GM04503 (cell line): ENCODE measurements at regions not wholly inside any gene's neighbourhood (a gene's known extent, or its start where the extent isn't known, plus 50 kb on each side); places are given as distances from the start of the nearest gene placed in this dataset.

ENCODE experiments used
- DNase-seq: peaks from one replicate; pipeline ENCODE4 v3.0.0-alpha.2; 2012; ENCODE audit warnings: low read depth

GRCh38 chr11:8323161-8323935, 59.7 kb upstream of the LMO1 start:
- no peak for DNase-seq

- no peak for DNase-seq
These were observed 58.2 kb upstream of the LMO1 start for GRCh38 chr11:8321876-8322275.

- no peak for DNase-seq
These were observed 56.4 kb upstream of the LMO1 start for GRCh38 chr11:8320076-8320475.

- DNase-seq = no peak
These were observed 54.9 kb upstream of the LMO1 start for GRCh38 chr11:8318536-8318935.

GRCh38 chr11:8317159-8317558, 53.5 kb upstream of the LMO1 start:
- DNase-seq = no peak

GRCh38 chr11:8315954-8316353, 52.3 kb upstream of the LMO1 start:
- DNase-seq = no peak

- DNase-seq = no peak
These were observed 51.8 kb upstream of the LMO1 start for GRCh38 chr11:8315463-8315862.

- no peak for DNase-seq
These were observed 51.2 kb upstream of the LMO1 start for GRCh38 chr11:8314916-8315315.

- no peak for DNase-seq
These were observed 49.9 kb upstream of the LMO1 start for GRCh38 chr11:8313504-8314090.
